ENCODE measurements at regions not wholly inside any gene's neighbourhood (a gene's known extent, or its start where the extent isn't known, plus 50 kb on each side); places are given as distances from the start of the nearest gene placed in this dataset.

- Histone ChIP-seq H3K27me3 (peaks cover 0 to 6% (median 0%) of the 10 kb centered on the region in 4 donors), H3K27ac (replicated peaks in 1 of 4) (no peak overlapping the region), H3K9me3 (no peaks in the 10 kb centered on the region), H3K4me3 (no peak overlapping the region), H3K4me1 (no peaks in the 10 kb centered on the region), H3K36me3 (no peaks in the 10 kb centered on the region)
- no peak for DNase-seq (ENCODE audit: extremely low spot score)
- intact Hi-C loops (cut with DNase I) = no loop called here
- 80% methylated on average over 5 of the region's 5 CpGs for WGBS
- TF ChIP-seq EP300 (IDR thresholded peaks at IDR 0.05) = no peak
- TF ChIP-seq CTCF (IDR thresholded peaks at IDR 0.05) = no peak
- no peak for TF ChIP-seq POLR2A (IDR thresholded peaks at IDR 0.05; ENCODE audit: low read depth)
- TF ChIP-seq POLR2AphosphoS5 (IDR thresholded peaks at IDR 0.05) = no peak
These were observed 98.7 kb upstream of the TMEM132C start for GRCh38 chr12:128168273-128168672.

- intact Hi-C loops (cut with DNase I) = no loop called here
- WGBS = 61% methylated on average over 9 of the region's 9 CpGs
- no peak overlapping the region for H3K4me3 ChIP-seq
- TF ChIP-seq POLR2A (IDR thresholded peaks at IDR 0.05; ENCODE audit: low read depth) = no peak
- no peak for TF ChIP-seq EP300 (IDR thresholded peaks at IDR 0.05)
- H3K36me3 ChIP-seq = no peaks in the 10 kb centered on the region
- peaks cover 0 to 6% (median 0%) of the 10 kb centered on the region in 4 donors for H3K27me3 ChIP-seq
- no peaks in the 10 kb centered on the region for H3K9me3 ChIP-seq
- DNase-seq (ENCODE audit: extremely low spot score) = no peak
- H3K4me1 ChIP-seq = no peaks in the 10 kb centered on the region
- H3K27ac ChIP-seq (replicated peaks in 1 of 4) = no peak overlapping the region
These were observed 96.8 kb upstream of the TMEM132C start for GRCh38 chr12:128170181-128170580.

GRCh38 chr12:128178565-128178964, 88.4 kb upstream of the TMEM132C start:
- intact Hi-C loops (cut with DNase I) = no loop called here
- TF ChIP-seq EP300 (IDR thresholded peaks at IDR 0.05) (no peak), POLR2A (IDR thresholded peaks at IDR 0.05; ENCODE audit: low read depth) (no peak), POLR2AphosphoS5 (IDR thresholded peaks at IDR 0.05) (no peak), CTCF (IDR thresholded peaks at IDR 0.05) (no peak)
- Histone ChIP-seq H3K9me3 (no peaks in the 10 kb centered on the region), H3K27me3 (no peaks in the 10 kb centered on the region), H3K4me3 (no peak overlapping the region), H3K36me3 (no peaks in the 10 kb centered on the region), H3K4me1 (no peaks in the 10 kb centered on the region), H3K27ac (replicated peaks in 1 of 4) (no peak overlapping the region)
- WGBS = 64% methylated on average over 4 of the region's 4 CpGs
- DNase-seq (ENCODE audit: extremely low spot score) = no peak

- WGBS = 67% methylated on average over 3 of the region's 3 CpGs
- intact Hi-C loops (cut with DNase I) = no loop called here
These were observed 88.0 kb upstream of the TMEM132C start for GRCh38 chr12:128178966-128179365.

GRCh38 chr12:128180166-128180565, 86.8 kb upstream of the TMEM132C start:
- WGBS = 80% methylated on average over 1 of the region's 1 CpG
- Histone ChIP-seq H3K9me3 (no peaks in the 10 kb centered on the region), H3K27me3 (no peaks in the 10 kb centered on the region), H3K36me3 (no peaks in the 10 kb centered on the region), H3K4me1 (no peaks in the 10 kb centered on the region), H3K4me3 (no peak overlapping the region), H3K27ac (replicated peaks in 1 of 4) (no peak overlapping the region)
- TF ChIP-seq POLR2A (IDR thresholded peaks at IDR 0.05; ENCODE audit: low read depth) (no peak), EP300 (IDR thresholded peaks at IDR 0.05) (no peak), POLR2AphosphoS5 (IDR thresholded peaks at IDR 0.05) (no peak), CTCF (IDR thresholded peaks at IDR 0.05) (no peak)
- DNase-seq (ENCODE audit: extremely low spot score) = no peak
- intact Hi-C loops (cut with DNase I) = no loop called here

More at GRCh38 chr12:128178966-128179365, 88.0 kb upstream of the TMEM132C start:
- Histone ChIP-seq H3K27ac (replicated peaks in 1 of 4) (no peak overlapping the region), H3K4me1 (no peaks in the 10 kb centered on the region), H3K9me3 (no peaks in the 10 kb centered on the region), H3K27me3 (no peaks in the 10 kb centered on the region), H3K4me3 (no peak overlapping the region), H3K36me3 (no peaks in the 10 kb centered on the region)
- no peak for DNase-seq (ENCODE audit: extremely low spot score)
- no peak for TF ChIP-seq EP300 (IDR thresholded peaks at IDR 0.05)
- no peak for TF ChIP-seq POLR2A (IDR thresholded peaks at IDR 0.05; ENCODE audit: low read depth)

GRCh38 chr12:128190052-128190451, 76.9 kb upstream of the TMEM132C start:
- WGBS = 85% methylated on average over 9 of the region's 10 CpGs
- Histone ChIP-seq H3K36me3 (no peaks in the 10 kb centered on the region), H3K27me3 (peaks cover 0 to 16% (median 0%) of the 10 kb centered on the region in 4 donors), H3K27ac (replicated peaks in 1 of 4) (no peak overlapping the region), H3K4me1 (peaks cover 0 to 3% (median 0%) of the 10 kb centered on the region in 4 donors), H3K9me3 (no peaks in the 10 kb centered on the region), H3K4me3 (no peak overlapping the region)
- TF ChIP-seq POLR2AphosphoS5 (IDR thresholded peaks at IDR 0.05) (no peak), POLR2A (IDR thresholded peaks at IDR 0.05; ENCODE audit: low read depth) (no peak), CTCF (IDR thresholded peaks at IDR 0.05) (no peak), EP300 (IDR thresholded peaks at IDR 0.05) (no peak)
- no peak for DNase-seq (ENCODE audit: extremely low spot score)
- intact Hi-C loops (cut with DNase I) = no loop called here
